ENCODE measurements at regions not wholly inside any gene's neighbourhood (a gene's known extent, or its start where the extent isn't known, plus 50 kb on each side); places are given as distances from the start of the nearest gene placed in this dataset.
A peak's percentile ranks its signal among the peaks of the same experiment; 100 is the strongest.

DNA sequence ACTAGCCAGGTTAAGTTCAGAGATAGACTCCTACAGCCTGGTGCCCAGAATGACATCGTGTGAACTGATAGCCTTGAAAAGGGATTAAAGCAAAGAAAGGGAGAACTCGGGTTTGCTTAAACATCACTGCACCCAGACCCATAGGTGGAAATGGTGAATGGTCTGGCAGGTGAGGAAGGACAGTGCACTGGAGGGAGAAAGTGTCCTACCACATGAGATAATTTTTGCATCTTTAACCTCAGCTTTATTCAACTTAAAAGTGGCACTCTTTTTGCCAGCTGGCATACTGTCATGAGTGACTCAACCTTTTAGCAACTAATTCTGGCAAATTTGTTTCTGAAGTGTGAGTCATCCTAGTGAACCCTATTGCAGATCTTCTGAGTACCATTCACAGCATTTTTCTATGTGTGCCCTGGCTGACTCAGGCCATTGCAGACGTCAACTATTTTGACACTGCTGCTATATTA lies 53.0 kb upstream of the DAPP1 start:
- Histone ChIP-seq H3K27me3 (ENCODE audit: control insufficient read depth in 3 of 3, insufficient read depth in 3 of 3, low read length in 3 of 3) (no peaks in the 10 kb centered on the region), H3K27ac (ENCODE audit: low read depth, low read length) (no peak overlapping the region), H3K36me3 (ENCODE audit: control insufficient read depth in 3 of 3, insufficient read depth in 3 of 3, low read length in 3 of 3) (no peaks in the 10 kb centered on the region), H3K9ac (ENCODE audit: low read depth in 1 of 3, low read length in 3 of 3) (no peak overlapping the region), H3K4me3 (ENCODE audit: low read length in 3 of 3) (no peak overlapping the region), H3K9me3 (ENCODE audit: control insufficient read depth in 3 of 3, low read length in 3 of 3) (no peaks in the 10 kb centered on the region), H3K4me1 (ENCODE audit: control insufficient read depth in 3 of 3, insufficient read depth in 3 of 3, low read length in 3 of 3) (peaks cover 0 to 10% (median 8%) of the 10 kb centered on the region in 3 donors)

DNA sequence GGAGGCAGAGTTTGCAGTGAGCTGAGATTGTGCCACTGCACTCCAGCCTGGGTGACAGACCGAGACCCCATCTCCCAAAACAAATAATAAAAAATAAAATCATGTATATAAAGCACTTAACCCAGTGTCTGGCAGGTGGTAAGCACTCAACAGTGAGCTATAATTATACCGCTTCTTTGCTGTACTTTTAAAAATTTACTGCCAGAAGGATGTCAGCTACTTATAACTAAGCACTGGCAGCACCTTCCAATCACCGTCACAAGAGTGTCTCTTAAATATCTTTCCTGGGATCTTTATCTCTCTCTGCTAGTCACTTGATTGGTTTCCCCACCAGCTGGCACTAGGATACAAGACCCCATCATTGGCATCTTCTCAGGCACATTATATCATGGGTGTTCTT lies 53.9 kb upstream of the DAPP1 start:
- no peak overlapping the region for H3K4me3 ChIP-seq (ENCODE audit: low read length in 3 of 3)
- peaks cover 0 to 10% (median 8%) of the 10 kb centered on the region in 3 donors for H3K4me1 ChIP-seq (ENCODE audit: control insufficient read depth in 3 of 3, insufficient read depth in 3 of 3, low read length in 3 of 3)
- H3K9ac ChIP-seq (ENCODE audit: low read depth in 1 of 3, low read length in 3 of 3), result no peak overlapping the region
- H3K9me3 ChIP-seq (ENCODE audit: control insufficient read depth in 3 of 3, low read length in 3 of 3), result no peaks in the 10 kb centered on the region
- no peaks in the 10 kb centered on the region for H3K36me3 ChIP-seq (ENCODE audit: control insufficient read depth in 3 of 3, insufficient read depth in 3 of 3, low read length in 3 of 3)
- no peaks in the 10 kb centered on the region for H3K27me3 ChIP-seq (ENCODE audit: control insufficient read depth in 3 of 3, insufficient read depth in 3 of 3, low read length in 3 of 3)
- no peak overlapping the region for H3K27ac ChIP-seq (ENCODE audit: low read depth, low read length)

DNA sequence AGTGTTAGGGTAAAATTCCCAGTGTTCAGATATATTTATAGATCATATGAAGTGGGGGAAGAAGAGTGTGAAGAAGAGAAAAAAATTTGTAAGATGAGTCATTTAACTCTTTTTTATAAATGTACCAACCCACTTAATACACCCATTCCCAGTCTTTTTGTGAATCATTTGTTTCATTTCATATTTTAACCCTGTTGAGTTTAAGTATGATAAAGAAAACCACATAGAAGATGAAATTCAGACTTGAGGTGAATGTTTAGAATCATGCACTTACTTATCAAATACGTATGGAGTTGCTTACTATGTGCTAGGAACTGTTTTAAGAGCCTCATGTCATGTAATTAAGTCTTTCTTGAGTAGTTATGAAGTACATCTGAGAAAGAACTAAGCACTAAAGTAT lies 56.6 kb upstream of the DAPP1 start:
- no peak overlapping the region for H3K27ac ChIP-seq (ENCODE audit: low read depth, low read length)
- peaks cover 0 to 10% (median 8%) of the 10 kb centered on the region in 3 donors for H3K4me1 ChIP-seq (ENCODE audit: control insufficient read depth in 3 of 3, insufficient read depth in 3 of 3, low read length in 3 of 3)
- H3K9ac ChIP-seq (ENCODE audit: low read depth in 1 of 3, low read length in 3 of 3), result no peak overlapping the region
- no peaks in the 10 kb centered on the region for H3K9me3 ChIP-seq (ENCODE audit: control insufficient read depth in 3 of 3, low read length in 3 of 3)
- H3K27me3 ChIP-seq (ENCODE audit: control insufficient read depth in 3 of 3, insufficient read depth in 3 of 3, low read length in 3 of 3), result no peaks in the 10 kb centered on the region
- H3K36me3 ChIP-seq (ENCODE audit: control insufficient read depth in 3 of 3, insufficient read depth in 3 of 3, low read length in 3 of 3), result no peaks in the 10 kb centered on the region
- no peak overlapping the region for H3K4me3 ChIP-seq (ENCODE audit: low read length in 3 of 3)

DNA sequence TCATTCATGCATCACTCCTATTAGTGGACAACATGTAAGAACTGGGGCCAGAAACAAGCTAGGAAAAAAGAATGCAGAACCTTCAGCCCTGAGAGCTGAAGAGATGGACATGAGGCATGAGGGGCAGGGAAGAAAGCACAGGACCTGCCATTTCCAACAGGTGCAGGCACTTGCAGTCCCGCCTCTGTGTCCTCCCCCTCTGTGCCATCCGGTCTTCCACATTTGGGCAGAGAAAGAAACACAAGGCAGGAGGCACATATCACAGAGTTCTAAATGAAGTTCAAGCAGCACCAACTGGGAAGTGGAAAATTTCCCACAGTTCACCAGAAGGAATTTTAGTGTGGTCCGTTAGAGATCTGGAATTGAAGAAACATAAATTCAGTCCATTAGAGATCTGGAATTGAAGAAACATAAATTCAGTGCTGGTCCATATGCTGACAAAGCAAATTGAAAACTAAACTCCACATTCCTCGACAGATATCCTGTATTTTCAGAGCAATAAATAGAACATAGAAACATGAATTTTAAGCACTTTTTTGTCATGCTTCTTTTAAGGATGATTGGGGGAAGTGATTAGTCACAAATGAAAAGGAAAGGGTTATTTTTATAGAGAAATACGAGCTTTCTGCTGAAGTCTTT lies 57.2 kb upstream of the DAPP1 start:
- Histone ChIP-seq H3K27ac (ENCODE audit: low read depth, low read length) (no peak overlapping the region), H3K9me3 (ENCODE audit: control insufficient read depth in 3 of 3, low read length in 3 of 3) (no peaks in the 10 kb centered on the region), H3K27me3 (ENCODE audit: control insufficient read depth in 3 of 3, insufficient read depth in 3 of 3, low read length in 3 of 3) (no peaks in the 10 kb centered on the region), H3K4me3 (ENCODE audit: low read length in 3 of 3) (peak overlapping the region in 1 of 3 donors; percentile 4), H3K9ac (ENCODE audit: low read depth in 1 of 3, low read length in 3 of 3) (peak overlapping the region in 2 of 3 donors; percentile 19 to 33), H3K4me1 (ENCODE audit: control insufficient read depth in 3 of 3, insufficient read depth in 3 of 3, low read length in 3 of 3) (peaks cover 3 to 10% (median 8%) of the 10 kb centered on the region in 3 donors), H3K36me3 (ENCODE audit: control insufficient read depth in 3 of 3, insufficient read depth in 3 of 3, low read length in 3 of 3) (no peaks in the 10 kb centered on the region)

DNA sequence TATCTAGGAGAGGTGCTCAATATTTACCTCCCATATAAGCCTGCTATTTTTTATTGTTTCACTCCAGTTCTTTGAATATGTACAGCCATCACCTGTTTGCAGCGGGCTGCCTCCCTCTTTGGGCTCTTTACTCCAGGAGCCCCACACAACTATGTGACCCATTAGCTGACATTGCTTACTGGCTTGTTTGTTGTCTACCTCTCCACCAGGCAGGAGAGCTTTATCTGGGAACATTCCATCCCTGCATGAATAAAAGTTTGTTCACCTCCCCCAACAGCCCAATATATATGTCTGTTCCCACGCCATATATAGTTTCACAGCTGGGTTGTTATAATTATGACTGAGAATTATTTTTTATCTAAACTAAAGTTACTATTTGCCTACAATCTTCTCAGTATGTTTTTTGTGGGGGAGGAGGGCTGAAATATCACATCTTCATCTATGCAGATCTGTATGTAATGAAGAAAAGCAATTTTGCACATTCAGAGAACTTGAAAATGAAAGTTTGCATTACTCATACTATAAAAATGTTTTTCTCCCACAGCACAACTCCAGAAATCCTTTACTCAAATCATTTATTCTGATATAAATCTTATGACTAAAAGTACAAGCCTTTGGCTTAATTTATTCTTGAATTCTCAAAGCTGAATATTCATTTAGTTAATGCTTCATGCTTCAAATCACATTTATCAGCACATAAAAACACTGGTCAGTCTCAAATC lies 61.2 kb upstream of the DAPP1 start:
- no peaks in the 10 kb centered on the region for H3K9me3 ChIP-seq (ENCODE audit: control insufficient read depth in 3 of 3, low read length in 3 of 3)
- peaks cover 3 to 5% (median 3%) of the 10 kb centered on the region in 3 donors for H3K4me1 ChIP-seq (ENCODE audit: control insufficient read depth in 3 of 3, insufficient read depth in 3 of 3, low read length in 3 of 3)
- H3K27ac ChIP-seq (ENCODE audit: low read depth, low read length), result no peak overlapping the region
- H3K9ac ChIP-seq (ENCODE audit: low read depth in 1 of 3, low read length in 3 of 3), result no peak overlapping the region
- H3K4me3 ChIP-seq (ENCODE audit: low read length in 3 of 3), result no peak overlapping the region
- no peaks in the 10 kb centered on the region for H3K36me3 ChIP-seq (ENCODE audit: control insufficient read depth in 3 of 3, insufficient read depth in 3 of 3, low read length in 3 of 3)
- H3K27me3 ChIP-seq (ENCODE audit: control insufficient read depth in 3 of 3, insufficient read depth in 3 of 3, low read length in 3 of 3), result no peaks in the 10 kb centered on the region

DNA sequence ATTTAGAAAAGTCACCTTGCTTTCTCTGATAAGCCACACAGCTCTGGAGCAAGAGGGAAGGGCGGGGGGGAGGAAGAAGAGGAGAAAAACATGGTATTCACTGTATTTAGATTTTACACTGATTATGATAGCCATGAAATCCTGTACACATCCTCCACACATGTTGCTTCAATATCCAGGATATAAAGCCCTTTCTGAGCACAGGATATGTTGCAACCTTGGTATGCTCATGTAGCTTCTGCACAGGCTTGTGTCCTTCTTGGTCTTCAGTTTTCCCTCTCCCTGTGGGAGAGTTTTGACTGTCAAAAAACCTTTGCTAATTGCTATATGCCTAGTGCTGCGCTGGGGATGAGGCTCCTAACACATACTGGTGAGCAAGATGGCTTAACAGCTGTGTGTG lies 61.9 kb upstream of the DAPP1 start:
- Histone ChIP-seq H3K27ac (ENCODE audit: low read depth, low read length) (no peak overlapping the region), H3K9ac (ENCODE audit: low read depth in 1 of 3, low read length in 3 of 3) (no peak overlapping the region), H3K4me3 (ENCODE audit: low read length in 3 of 3) (no peak overlapping the region), H3K36me3 (ENCODE audit: control insufficient read depth in 3 of 3, insufficient read depth in 3 of 3, low read length in 3 of 3) (no peaks in the 10 kb centered on the region), H3K27me3 (ENCODE audit: control insufficient read depth in 3 of 3, insufficient read depth in 3 of 3, low read length in 3 of 3) (no peaks in the 10 kb centered on the region), H3K4me1 (ENCODE audit: control insufficient read depth in 3 of 3, insufficient read depth in 3 of 3, low read length in 3 of 3) (peaks cover 5 to 7% (median 7%) of the 10 kb centered on the region in 3 donors), H3K9me3 (ENCODE audit: control insufficient read depth in 3 of 3, low read length in 3 of 3) (no peaks in the 10 kb centered on the region)

DNA sequence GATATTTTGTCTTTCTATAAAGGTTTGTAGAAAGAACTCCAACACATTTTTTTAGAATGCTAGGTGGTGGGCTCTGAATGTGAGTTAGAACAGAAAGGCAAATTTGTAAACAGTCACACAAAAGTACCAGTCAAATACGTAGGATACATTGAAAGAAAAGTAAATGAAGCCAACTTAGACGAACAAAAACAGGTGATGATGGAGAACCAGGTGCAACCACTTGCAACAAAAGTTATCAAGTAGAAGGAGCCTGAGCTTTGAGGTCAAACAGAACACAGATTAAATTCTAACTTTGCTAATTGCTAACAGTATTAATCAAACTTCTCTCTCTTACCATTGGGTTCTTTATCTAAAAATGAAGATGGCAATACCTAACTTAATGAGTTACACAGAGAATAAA lies 62.7 kb upstream of the DAPP1 start:
- Histone ChIP-seq H3K9me3 (ENCODE audit: control insufficient read depth in 3 of 3, low read length in 3 of 3) (no peaks in the 10 kb centered on the region), H3K9ac (ENCODE audit: low read depth in 1 of 3, low read length in 3 of 3) (no peak overlapping the region), H3K27ac (ENCODE audit: low read depth, low read length) (no peak overlapping the region), H3K36me3 (ENCODE audit: control insufficient read depth in 3 of 3, insufficient read depth in 3 of 3, low read length in 3 of 3) (no peaks in the 10 kb centered on the region), H3K4me1 (ENCODE audit: control insufficient read depth in 3 of 3, insufficient read depth in 3 of 3, low read length in 3 of 3) (peaks cover 0 to 10% (median 5%) of the 10 kb centered on the region in 3 donors), H3K27me3 (ENCODE audit: control insufficient read depth in 3 of 3, insufficient read depth in 3 of 3, low read length in 3 of 3) (no peaks in the 10 kb centered on the region), H3K4me3 (ENCODE audit: low read length in 3 of 3) (no peak overlapping the region)

DNA sequence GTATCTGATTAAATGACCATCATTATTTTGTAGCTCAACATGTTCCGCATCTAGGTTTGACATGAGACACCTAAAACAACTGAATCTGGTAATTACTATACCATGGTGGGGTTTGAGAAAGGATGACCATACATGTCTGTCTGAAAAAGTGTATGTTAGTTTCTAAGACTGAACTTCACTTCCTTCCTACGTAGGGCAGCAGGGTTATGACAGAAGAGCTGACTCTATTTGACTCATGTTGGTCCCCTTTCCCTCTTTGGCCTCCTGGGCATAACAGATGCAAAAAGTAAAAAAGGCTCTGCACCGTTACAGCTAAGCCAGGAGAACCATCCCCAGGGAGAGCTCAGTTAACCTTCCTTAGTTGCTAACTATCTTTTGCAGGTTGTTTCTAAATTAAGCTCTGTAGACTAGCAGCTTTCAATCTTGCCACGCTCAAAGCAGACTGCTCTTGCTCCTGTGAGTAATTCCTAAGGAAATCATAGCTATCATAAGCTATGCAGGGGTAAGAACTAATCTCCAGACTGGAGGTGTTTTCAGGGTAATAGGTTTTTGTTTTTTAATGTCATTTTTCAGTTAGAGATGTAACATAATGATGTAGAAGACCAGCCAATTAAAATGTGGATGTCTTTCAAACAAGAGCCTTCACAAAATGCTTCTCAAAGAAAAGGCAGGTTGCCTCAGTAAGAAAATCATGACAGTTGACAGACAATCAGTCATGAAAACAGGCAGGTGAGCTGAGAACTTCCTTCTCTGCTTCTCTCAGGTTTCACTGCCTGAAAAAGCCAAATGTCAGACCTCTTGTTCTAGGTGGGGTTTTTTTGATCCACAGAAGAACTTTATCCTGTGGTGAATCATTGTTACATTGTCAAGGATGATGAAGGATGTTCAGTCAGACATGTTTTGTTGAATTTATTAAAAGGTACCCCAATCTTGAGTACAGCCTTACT lies 66.9 kb upstream of the DAPP1 start:
- H3K27ac ChIP-seq (ENCODE audit: low read depth, low read length), result peak overlapping the region; percentile 59

DNA sequence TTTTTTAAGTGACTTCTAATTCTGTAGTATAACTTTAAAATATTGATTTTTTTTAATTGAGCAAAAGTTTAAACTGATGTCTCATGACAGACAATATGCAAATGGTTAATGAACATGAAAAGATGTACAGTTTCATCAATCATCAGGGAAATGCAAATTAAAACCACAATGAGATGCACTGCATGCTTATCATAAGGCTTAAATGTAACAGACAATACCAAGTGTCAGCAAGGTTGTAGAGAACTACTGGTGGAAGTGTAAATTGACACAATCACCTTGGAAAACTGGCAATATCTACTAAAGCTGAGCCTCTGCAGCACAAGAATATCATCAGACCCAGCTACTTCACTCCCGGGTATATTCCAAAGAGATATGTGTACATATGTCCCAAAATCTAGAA lies 70.2 kb upstream of the DAPP1 start:
- H3K4me3 ChIP-seq (ENCODE audit: low read length in 3 of 3), result no peak overlapping the region
- peaks cover 0 to 8% (median 5%) of the 10 kb centered on the region in 3 donors for H3K4me1 ChIP-seq (ENCODE audit: control insufficient read depth in 3 of 3, insufficient read depth in 3 of 3, low read length in 3 of 3)
- H3K36me3 ChIP-seq (ENCODE audit: control insufficient read depth in 3 of 3, insufficient read depth in 3 of 3, low read length in 3 of 3), result no peaks in the 10 kb centered on the region
- H3K27ac ChIP-seq (ENCODE audit: low read depth, low read length), result no peak overlapping the region
- H3K27me3 ChIP-seq (ENCODE audit: control insufficient read depth in 3 of 3, insufficient read depth in 3 of 3, low read length in 3 of 3), result no peaks in the 10 kb centered on the region
- H3K9ac ChIP-seq (ENCODE audit: low read depth in 1 of 3, low read length in 3 of 3), result no peak overlapping the region
- no peaks in the 10 kb centered on the region for H3K9me3 ChIP-seq (ENCODE audit: control insufficient read depth in 3 of 3, low read length in 3 of 3)

More for the DNA sequence above, 66.9 kb upstream of the DAPP1 start:
- no peaks in the 10 kb centered on the region for H3K9me3 ChIP-seq (ENCODE audit: control insufficient read depth in 3 of 3, low read length in 3 of 3)
- no peaks in the 10 kb centered on the region for H3K27me3 ChIP-seq (ENCODE audit: control insufficient read depth in 3 of 3, insufficient read depth in 3 of 3, low read length in 3 of 3)
- H3K4me3 ChIP-seq (ENCODE audit: low read length in 3 of 3), result peak overlapping the region in 2 of 3 donors; percentile 5 to 9
- peak overlapping the region in 2 of 3 donors; percentile 4 to 62 for H3K9ac ChIP-seq (ENCODE audit: low read depth in 1 of 3, low read length in 3 of 3)
- peaks cover 0 to 8% (median 5%) of the 10 kb centered on the region in 3 donors for H3K4me1 ChIP-seq (ENCODE audit: control insufficient read depth in 3 of 3, insufficient read depth in 3 of 3, low read length in 3 of 3)
- H3K36me3 ChIP-seq (ENCODE audit: control insufficient read depth in 3 of 3, insufficient read depth in 3 of 3, low read length in 3 of 3), result no peaks in the 10 kb centered on the region

Measured in skeletal muscle tissue (tissue), 3 donors.